MCF 10A (cell line): ENCODE measurements at regions not wholly inside any gene's neighbourhood (a gene's known extent, or its start where the extent isn't known, plus 50 kb on each side); places are given as distances from the start of the nearest gene placed in this dataset.

ENCODE experiments used
- BruUV-seq: library from RNA; stranded (reverse); fragments of 400-500 nt; replicated peaks from 2 replicates; lab custom pipeline; 2021; lab: Mats Ljungman, UMichigan
- CTCF ChIA-PET: fragments of 300-600 bp; sonication (Branson Sonifier 250); formaldehyde crosslinking; extraction: SDS; loops from one replicate; lab custom pipeline; 2021; ENCODE audit warnings: antibody characterized with exemption, inconsistent platforms; lab: Yijun Ruan, JAX
- POLR2A ChIA-PET: fragments of 300-600, 350-650 bp; sonication (Branson Sonifier 250); formaldehyde crosslinking; extraction: SDS; loops from one replicate; lab custom pipeline; 2020; ENCODE audit warnings: antibody characterized with exemption, inconsistent platforms; lab: Yijun Ruan, JAX
- DNase-seq: peaks from one replicate; pipeline ENCODE4 v3.0.0-alpha.2; 2018; ENCODE audit not compliant: unreplicated experiment
- H3K27ac Mint-ChIP-seq: one replicate; pipeline ENCODE4 v1.8.0; 2022; ENCODE audit warnings: mild to moderate bottlenecking, low read depth, mixed read lengths; ENCODE audit not compliant: unreplicated experiment
- H3K27me3 Mint-ChIP-seq: one replicate; pipeline ENCODE4 v1.8.0; 2022; ENCODE audit warnings: mixed read lengths; ENCODE audit not compliant: insufficient read depth, unreplicated experiment
- H3K36me3 Mint-ChIP-seq: one replicate; pipeline ENCODE4 v1.8.0; 2022; ENCODE audit warnings: mild to moderate bottlenecking, moderate library complexity, mixed read lengths; ENCODE audit not compliant: insufficient read depth, unreplicated experiment
- H3K4me1 Mint-ChIP-seq: one replicate; pipeline ENCODE4 v1.8.0; 2022; ENCODE audit warnings: mixed read lengths; ENCODE audit not compliant: insufficient read depth, unreplicated experiment
- H3K4me3 Mint-ChIP-seq: one replicate; pipeline ENCODE4 v1.8.0; 2022; ENCODE audit warnings: mild to moderate bottlenecking, moderate library complexity, mixed read lengths; ENCODE audit not compliant: unreplicated experiment
- H3K9me3 Mint-ChIP-seq: one replicate; pipeline ENCODE4 v1.8.0; 2022; ENCODE audit warnings: mixed read lengths; ENCODE audit not compliant: unreplicated experiment
- CTCF ChIP-seq: fragments of 200-600 bp; IDR thresholded peaks from one replicate; pipeline ENCODE4 v1.8.0; 2022; ENCODE audit warnings: antibody characterized with exemption, mild to moderate bottlenecking; ENCODE audit not compliant: unreplicated experiment
- intact Hi-C: fragments of 100-400 bp; cut with micrococcal nuclease; formaldehyde crosslinking; loops from 2 replicates; pipeline ENCODE4 v1.14.1; 2022

DNA sequence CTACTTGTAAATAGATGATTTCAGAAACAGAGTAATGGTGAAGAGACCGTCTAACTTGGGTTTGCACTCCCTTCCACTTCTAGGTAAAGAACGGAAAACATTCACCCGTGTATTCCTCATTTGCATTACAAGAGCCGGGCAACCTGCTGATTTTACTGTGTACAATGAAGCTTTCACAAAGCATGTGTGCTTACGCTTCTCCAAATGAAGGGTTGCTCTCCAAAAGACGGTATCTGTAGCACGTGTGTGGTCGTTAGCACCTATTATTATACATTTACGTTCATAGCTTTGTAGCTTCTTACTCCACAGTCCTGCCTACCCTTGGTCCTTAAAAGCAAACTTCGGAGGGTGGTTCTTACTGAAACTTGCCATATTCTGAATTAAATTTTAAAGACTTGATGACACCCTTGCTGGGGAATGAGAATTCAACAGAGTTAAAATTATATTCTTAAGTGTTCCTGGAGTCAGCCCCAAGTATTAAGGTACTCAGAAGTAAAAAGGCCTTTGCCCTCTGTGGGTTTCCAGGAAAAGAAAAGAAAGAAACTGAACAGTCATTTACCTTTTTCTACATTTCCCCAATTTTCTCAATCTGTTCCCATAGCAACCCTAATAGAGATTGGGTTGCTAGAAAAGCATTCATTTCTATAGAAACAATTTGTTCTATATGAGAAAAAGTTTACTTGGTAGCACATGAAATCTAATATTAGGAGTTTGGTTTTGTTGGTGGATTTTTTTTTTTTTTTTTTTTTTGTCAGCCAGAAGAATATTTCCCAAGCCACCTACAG, 61.9 kb upstream of the KCNG1 start:
- no peaks in the 10 kb centered on the region for H3K36me3 Mint-ChIP-seq
- no peak for TF ChIP-seq CTCF
- peaks cover 6% of the 10 kb centered on the region for H3K4me1 Mint-ChIP-seq
- ChIA-PET POLR2A (interaction anchor here (0.6 kb wide), 1 partner anchor 48 kb away, joined by 3 read pairs; no protein-coding TSS in a partner anchor), CTCF (interaction anchor here (0.7 to 1.1 kb wide), 2 partner anchors 175 to 1345 kb away, joined by 3 read pairs; no protein-coding TSS in a partner anchor)
- no TSS peak for BruUV-seq
- no peak overlapping the region for H3K4me3 Mint-ChIP-seq
- no peak for DNase-seq
- intact Hi-C loops, result no loop called here
- no peak overlapping the region for H3K27ac Mint-ChIP-seq
- no peaks in the 10 kb centered on the region for H3K9me3 Mint-ChIP-seq
- peaks cover 51% of the 10 kb centered on the region for H3K27me3 Mint-ChIP-seq

DNA sequence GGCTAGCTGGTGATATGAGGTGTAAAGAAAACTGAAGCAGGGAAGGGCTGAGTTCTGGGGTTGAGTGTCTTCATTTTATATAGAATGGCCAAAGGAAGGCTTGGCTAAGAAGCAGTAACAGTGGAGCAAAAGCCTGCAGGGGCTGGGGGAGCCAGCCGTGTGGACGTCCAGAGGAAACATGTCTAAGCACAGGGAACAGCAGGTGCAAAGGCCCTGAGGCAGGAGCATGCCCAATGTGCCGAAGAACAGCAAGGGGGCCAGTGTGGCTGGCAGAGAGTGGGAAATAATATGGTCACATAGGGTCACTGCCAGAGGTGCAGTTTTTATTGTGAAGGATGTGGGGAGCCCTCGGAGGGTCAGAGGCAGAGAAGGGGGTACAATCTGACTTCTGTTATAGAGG, 60.5 kb upstream of the KCNG1 start:
- Mint-ChIP-seq H3K27me3 (peaks cover 63% of the 10 kb centered on the region), H3K4me3 (no peak overlapping the region), H3K4me1 (peaks cover 6% of the 10 kb centered on the region), H3K36me3 (no peaks in the 10 kb centered on the region), H3K27ac (no peak overlapping the region), H3K9me3 (no peaks in the 10 kb centered on the region)
- ChIA-PET CTCF (interaction anchor here (0.6 kb wide), 2 partner anchors 48 to 90 kb away, joined by 3 read pairs; no protein-coding TSS in a partner anchor), POLR2A (interaction anchor here (1.6 kb wide), 1 partner anchor 30 kb away, joined by 3 read pairs; no protein-coding TSS in a partner anchor)
- no peak for TF ChIP-seq CTCF
- no peak for DNase-seq
- intact Hi-C loops, result no loop called here
- BruUV-seq, result no TSS peak

- H3K4me1 Mint-ChIP-seq, result peaks cover 6% of the 10 kb centered on the region
- no peak overlapping the region for H3K27ac Mint-ChIP-seq
- no peak for TF ChIP-seq CTCF
- DNase-seq, result no peak
- no peaks in the 10 kb centered on the region for H3K36me3 Mint-ChIP-seq
- intact Hi-C loops, result no loop called here
- H3K9me3 Mint-ChIP-seq, result no peaks in the 10 kb centered on the region
- CTCF ChIA-PET, result interaction anchor here (0.6 to 0.7 kb wide), 3 partner anchors 48 to 241 kb away, joined by 3 read pairs; no protein-coding TSS in a partner anchor
- POLR2A ChIA-PET, result interaction anchor here (1.6 kb wide), 1 partner anchor 30 kb away, joined by 3 read pairs; no protein-coding TSS in a partner anchor
- BruUV-seq, result no TSS peak
- peaks cover 64% of the 10 kb centered on the region for H3K27me3 Mint-ChIP-seq
- no peak overlapping the region for H3K4me3 Mint-ChIP-seq
These were observed 60.1 kb upstream of the KCNG1 start for GRCh38 chr20:51082988-51083387.

- POLR2A ChIA-PET, result interaction anchor here (0.6 kb wide), 1 partner anchor 377 kb away, joined by 4 read pairs; no protein-coding TSS in a partner anchor
- Mint-ChIP-seq H3K27ac (no peak overlapping the region), H3K4me3 (no peak overlapping the region), H3K4me1 (no peaks in the 10 kb centered on the region), H3K9me3 (no peaks in the 10 kb centered on the region), H3K36me3 (no peaks in the 10 kb centered on the region), H3K27me3 (peaks cover 65% of the 10 kb centered on the region)
- intact Hi-C loops, result no loop called here
- CTCF ChIA-PET, result interaction anchor here (0.6 to 0.7 kb wide), 2 partner anchors 19 to 53 kb away, joined by 3 read pairs; no protein-coding TSS in a partner anchor
- no peak for DNase-seq
- TF ChIP-seq CTCF, result no peak
- no TSS peak for BruUV-seq
These were observed 57.6 kb upstream of the KCNG1 start for GRCh38 chr20:51080516-51080915.
